GM12878 (cell line): ENCODE measurements at regions not wholly inside any gene's neighbourhood (a gene's known extent, or its start where the extent isn't known, plus 50 kb on each side); places are given as distances from the start of the nearest gene placed in this dataset.

Source experiments
- BRCA1 ChIP-seq: IDR thresholded peaks from 2 replicates; pipeline ENCODE4 v1.6.1; 2011; ENCODE audit warnings: low read depth, low read length, improper control_type of control experiment
- CBFB ChIP-seq: IDR thresholded peaks from 2 replicates; pipeline ENCODE4 v1.6.1; 2016; ENCODE audit warnings: antibody characterized with exemption, low read depth
- CREB1 ChIP-seq: IDR thresholded peaks from 2 replicates; pipeline ENCODE4 v1.6.1; 2012; ENCODE audit warnings: low read depth, mild to moderate bottlenecking, inconsistent platforms
- LARP7 ChIP-seq: fragments of 450-650 bp; IDR thresholded peaks from 2 replicates; pipeline ENCODE4 v1.6.1; 2017; ENCODE audit warnings: mild to moderate bottlenecking
- RELA ChIP-seq: fragments of 450-650 bp; IDR thresholded peaks from 2 replicates; pipeline ENCODE4 v1.8.0; 2014; ENCODE audit warnings: borderline replicate concordance; ENCODE audit not compliant: partially characterized antibody
- RUNX3 ChIP-seq: IDR thresholded peaks from 2 replicates; pipeline ENCODE4 v1.6.1; 2012; ENCODE audit warnings: low read length, inconsistent platforms
- SMC3 ChIP-seq: IDR thresholded peaks from 2 replicates; pipeline ENCODE4 v1.6.1; 2011; ENCODE audit warnings: low read length, improper control_type of control experiment, borderline replicate concordance
- SREBF2 ChIP-seq: IDR thresholded peaks from 2 replicates; pipeline ENCODE4 v1.6.1; 2012; ENCODE audit warnings: mild to moderate bottlenecking, low read length
- STAT3 ChIP-seq: IDR thresholded peaks from 2 replicates; pipeline ENCODE4 v1.6.1; 2011; ENCODE audit warnings: low read depth, low read length, improper control_type of control experiment
- TARDBP ChIP-seq: IDR thresholded peaks from 2 replicates; pipeline ENCODE4 v1.6.1; 2016; ENCODE audit warnings: borderline replicate concordance
- TBL1XR1 ChIP-seq: IDR thresholded peaks from 2 replicates; pipeline ENCODE4 v1.6.1; 2012; ENCODE audit warnings: low read depth, low read length, improper control_type of control experiment
- ZBED1 ChIP-seq: IDR thresholded peaks from 2 replicates; pipeline ENCODE4 v1.6.1; 2016; ENCODE audit warnings: borderline replicate concordance
- TF ChIP-seq, protein P1 (sequence below): IDR thresholded peaks from 2 replicates; pipeline ENCODE4 v1.6.1; 2012; ENCODE audit warnings: low read depth, low read length, improper control_type of control experiment
- TF ChIP-seq, protein P2 (sequence below): fragments of 150-350 bp; IDR thresholded peaks from 2 replicates; pipeline ENCODE4 v1.6.1; 2014; ENCODE audit warnings: mild to moderate bottlenecking, low read depth, low read length
- TF ChIP-seq, protein P3 (sequence below): fragments of 450-650 bp; formaldehyde crosslinking; IDR thresholded peaks from 2 replicates; pipeline ENCODE4 v1.5.0; 2022; ENCODE audit warnings: mild to moderate bottlenecking, missing genetic modification characterization
- TF ChIP-seq, protein P4 (sequence below): IDR thresholded peaks from 2 replicates; pipeline ENCODE4 v1.6.1; 2012; ENCODE audit warnings: low read depth, low read length, improper control_type of control experiment
- TF ChIP-seq, protein P5 (sequence below): fragments of 450-650 bp; IDR thresholded peaks from 2 replicates; pipeline ENCODE4 v1.6.1; 2017; ENCODE audit warnings: mild to moderate bottlenecking, moderate library complexity

DNA sequence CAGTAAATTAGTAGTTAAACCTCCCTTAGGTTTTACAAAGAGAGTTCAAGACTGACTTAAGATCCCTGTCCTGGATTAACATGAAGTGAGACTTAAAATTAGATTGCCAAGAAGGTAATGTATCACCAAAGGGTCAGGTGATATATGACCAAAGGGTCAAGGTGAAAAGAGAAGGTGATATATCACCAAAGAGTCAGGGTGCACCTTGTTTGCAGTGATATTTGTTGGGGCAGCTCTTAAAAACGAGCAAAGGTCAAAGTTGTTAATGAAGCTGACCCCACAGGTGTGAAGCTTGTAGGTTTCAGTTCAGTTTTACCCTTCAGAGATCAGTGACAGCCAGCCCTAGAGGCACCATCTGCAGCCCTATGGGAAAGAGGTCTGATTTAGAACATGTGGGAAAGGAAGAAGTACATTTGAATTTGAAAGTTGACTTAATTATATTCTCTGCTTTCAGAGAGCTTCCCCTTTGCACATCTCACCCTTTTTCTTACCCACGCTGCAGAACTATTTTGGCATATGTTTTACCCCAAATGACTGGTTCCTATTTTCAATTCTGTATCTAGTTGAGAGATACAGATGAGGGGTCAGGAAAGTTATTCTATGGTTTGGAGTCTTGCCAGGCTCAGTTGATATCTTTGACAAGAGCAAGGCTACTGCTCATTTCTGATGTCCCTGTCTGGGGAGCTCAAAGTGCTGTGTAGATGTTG lies 170.8 kb downstream of the S1PR1 start (continued):
- TF ChIP-seq, protein P1, sequence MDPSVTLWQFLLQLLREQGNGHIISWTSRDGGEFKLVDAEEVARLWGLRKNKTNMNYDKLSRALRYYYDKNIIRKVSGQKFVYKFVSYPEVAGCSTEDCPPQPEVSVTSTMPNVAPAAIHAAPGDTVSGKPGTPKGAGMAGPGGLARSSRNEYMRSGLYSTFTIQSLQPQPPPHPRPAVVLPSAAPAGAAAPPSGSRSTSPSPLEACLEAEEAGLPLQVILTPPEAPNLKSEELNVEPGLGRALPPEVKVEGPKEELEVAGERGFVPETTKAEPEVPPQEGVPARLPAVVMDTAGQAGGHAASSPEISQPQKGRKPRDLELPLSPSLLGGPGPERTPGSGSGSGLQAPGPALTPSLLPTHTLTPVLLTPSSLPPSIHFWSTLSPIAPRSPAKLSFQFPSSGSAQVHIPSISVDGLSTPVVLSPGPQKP = no peak
- TF ChIP-seq SREBF2 (no peak), TBL1XR1 (peak; percentile 85; the same call in 1 of the 2 replicates), LARP7 (no peak), CREB1 (peak; percentile 47; the same call in 1 of the 2 replicates), SMC3 (peak; percentile 48; the same call in 1 of the 2 replicates), RELA (peak; percentile 40), STAT3 (peak; percentile 1; the same call in 1 of the 2 replicates), BRCA1 (no peak; the same call in 1 of the 2 replicates), RUNX3 (peak; percentile 93), ZBED1 (peak; percentile 97), TARDBP (0 out of 2 replicates have a peak, but pooled peaks have one; percentile 35), CBFB (peak; percentile 44)
- TF ChIP-seq, protein P2, sequence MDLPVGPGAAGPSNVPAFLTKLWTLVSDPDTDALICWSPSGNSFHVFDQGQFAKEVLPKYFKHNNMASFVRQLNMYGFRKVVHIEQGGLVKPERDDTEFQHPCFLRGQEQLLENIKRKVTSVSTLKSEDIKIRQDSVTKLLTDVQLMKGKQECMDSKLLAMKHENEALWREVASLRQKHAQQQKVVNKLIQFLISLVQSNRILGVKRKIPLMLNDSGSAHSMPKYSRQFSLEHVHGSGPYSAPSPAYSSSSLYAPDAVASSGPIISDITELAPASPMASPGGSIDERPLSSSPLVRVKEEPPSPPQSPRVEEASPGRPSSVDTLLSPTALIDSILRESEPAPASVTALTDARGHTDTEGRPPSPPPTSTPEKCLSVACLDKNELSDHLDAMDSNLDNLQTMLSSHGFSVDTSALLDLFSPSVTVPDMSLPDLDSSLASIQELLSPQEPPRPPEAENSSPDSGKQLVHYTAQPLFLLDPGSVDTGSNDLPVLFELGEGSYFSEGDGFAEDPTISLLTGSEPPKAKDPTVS = no peak
- TF ChIP-seq, protein P3, sequence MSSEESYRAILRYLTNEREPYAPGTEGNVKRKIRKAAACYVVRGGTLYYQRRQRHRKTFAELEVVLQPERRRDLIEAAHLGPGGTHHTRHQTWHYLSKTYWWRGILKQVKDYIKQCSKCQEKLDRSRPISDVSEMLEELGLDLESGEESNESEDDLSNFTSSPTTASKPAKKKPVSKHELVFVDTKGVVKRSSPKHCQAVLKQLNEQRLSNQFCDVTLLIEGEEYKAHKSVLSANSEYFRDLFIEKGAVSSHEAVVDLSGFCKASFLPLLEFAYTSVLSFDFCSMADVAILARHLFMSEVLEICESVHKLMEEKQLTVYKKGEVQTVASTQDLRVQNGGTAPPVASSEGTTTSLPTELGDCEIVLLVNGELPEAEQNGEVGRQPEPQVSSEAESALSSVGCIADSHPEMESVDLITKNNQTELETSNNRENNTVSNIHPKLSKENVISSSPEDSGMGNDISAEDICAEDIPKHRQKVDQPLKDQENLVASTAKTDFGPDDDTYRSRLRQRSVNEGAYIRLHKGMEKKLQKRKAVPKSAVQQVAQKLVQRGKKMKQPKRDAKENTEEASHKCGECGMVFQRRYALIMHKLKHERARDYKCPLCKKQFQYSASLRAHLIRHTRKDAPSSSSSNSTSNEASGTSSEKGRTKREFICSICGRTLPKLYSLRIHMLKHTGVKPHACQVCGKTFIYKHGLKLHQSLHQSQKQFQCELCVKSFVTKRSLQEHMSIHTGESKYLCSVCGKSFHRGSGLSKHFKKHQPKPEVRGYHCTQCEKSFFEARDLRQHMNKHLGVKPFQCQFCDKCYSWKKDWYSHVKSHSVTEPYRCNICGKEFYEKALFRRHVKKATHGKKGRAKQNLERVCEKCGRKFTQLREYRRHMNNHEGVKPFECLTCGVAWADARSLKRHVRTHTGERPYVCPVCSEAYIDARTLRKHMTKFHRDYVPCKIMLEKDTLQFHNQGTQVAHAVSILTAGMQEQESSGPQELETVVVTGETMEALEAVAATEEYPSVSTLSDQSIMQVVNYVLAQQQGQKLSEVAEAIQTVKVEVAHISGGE = no peak
- TF ChIP-seq, protein P4, sequence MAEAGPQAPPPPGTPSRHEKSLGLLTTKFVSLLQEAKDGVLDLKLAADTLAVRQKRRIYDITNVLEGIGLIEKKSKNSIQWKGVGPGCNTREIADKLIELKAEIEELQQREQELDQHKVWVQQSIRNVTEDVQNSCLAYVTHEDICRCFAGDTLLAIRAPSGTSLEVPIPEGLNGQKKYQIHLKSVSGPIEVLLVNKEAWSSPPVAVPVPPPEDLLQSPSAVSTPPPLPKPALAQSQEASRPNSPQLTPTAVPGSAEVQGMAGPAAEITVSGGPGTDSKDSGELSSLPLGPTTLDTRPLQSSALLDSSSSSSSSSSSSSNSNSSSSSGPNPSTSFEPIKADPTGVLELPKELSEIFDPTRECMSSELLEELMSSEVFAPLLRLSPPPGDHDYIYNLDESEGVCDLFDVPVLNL = no peak
- TF ChIP-seq, protein P5, sequence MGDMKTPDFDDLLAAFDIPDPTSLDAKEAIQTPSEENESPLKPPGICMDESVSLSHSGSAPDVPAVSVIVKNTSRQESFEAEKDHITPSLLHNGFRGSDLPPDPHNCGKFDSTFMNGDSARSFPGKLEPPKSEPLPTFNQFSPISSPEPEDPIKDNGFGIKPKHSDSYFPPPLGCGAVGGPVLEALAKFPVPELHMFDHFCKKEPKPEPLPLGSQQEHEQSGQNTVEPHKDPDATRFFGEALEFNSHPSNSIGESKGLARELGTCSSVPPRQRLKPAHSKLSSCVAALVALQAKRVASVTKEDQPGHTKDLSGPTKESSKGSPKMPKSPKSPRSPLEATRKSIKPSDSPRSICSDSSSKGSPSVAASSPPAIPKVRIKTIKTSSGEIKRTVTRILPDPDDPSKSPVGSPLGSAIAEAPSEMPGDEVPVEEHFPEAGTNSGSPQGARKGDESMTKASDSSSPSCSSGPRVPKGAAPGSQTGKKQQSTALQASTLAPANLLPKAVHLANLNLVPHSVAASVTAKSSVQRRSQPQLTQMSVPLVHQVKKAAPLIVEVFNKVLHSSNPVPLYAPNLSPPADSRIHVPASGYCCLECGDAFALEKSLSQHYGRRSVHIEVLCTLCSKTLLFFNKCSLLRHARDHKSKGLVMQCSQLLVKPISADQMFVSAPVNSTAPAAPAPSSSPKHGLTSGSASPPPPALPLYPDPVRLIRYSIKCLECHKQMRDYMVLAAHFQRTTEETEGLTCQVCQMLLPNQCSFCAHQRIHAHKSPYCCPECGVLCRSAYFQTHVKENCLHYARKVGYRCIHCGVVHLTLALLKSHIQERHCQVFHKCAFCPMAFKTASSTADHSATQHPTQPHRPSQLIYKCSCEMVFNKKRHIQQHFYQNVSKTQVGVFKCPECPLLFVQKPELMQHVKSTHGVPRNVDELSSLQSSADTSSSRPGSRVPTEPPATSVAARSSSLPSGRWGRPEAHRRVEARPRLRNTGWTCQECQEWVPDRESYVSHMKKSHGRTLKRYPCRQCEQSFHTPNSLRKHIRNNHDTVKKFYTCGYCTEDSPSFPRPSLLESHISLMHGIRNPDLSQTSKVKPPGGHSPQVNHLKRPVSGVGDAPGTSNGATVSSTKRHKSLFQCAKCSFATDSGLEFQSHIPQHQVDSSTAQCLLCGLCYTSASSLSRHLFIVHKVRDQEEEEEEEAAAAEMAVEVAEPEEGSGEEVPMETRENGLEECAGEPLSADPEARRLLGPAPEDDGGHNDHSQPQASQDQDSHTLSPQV = peak; percentile 76
